DOHH2 (cell line): ENCODE measurements at regions not wholly inside any gene's neighbourhood (a gene's known extent, or its start where the extent isn't known, plus 50 kb on each side); places are given as distances from the start of the nearest gene placed in this dataset.
A peak's percentile ranks its signal among the peaks of the same experiment; 100 is the strongest.

ENCODE experiments used
- H3F3A ChIP-seq: fragments of 200-600 bp; sonication (generic), shearing (Covaris generic); 2 replicates; pipeline ENCODE4 v1.6.0; 2016; ENCODE audit warnings: antibody characterized with exemption, mild to moderate bottlenecking; ENCODE audit not compliant: control insufficient read depth, insufficient read depth
- H3K27ac ChIP-seq: fragments of 200-600 bp; sonication (generic); 2 replicates; pipeline ENCODE4 v1.5.1; 2014; ENCODE audit warnings: low read depth, mild to moderate bottlenecking, low read length, moderate library complexity
- H3K27me3 ChIP-seq: fragments of 200-600 bp; sonication (generic); 2 replicates; pipeline ENCODE4 v1.6.1; 2014; ENCODE audit warnings: mild to moderate bottlenecking, low read length, mixed read lengths; ENCODE audit not compliant: control insufficient read depth
- H3K36me3 ChIP-seq: fragments of 200-600 bp; sonication (generic); 2 replicates; pipeline ENCODE4 v1.6.1; 2014; ENCODE audit warnings: mild to moderate bottlenecking, low read length, moderate library complexity, mixed read lengths; ENCODE audit not compliant: control insufficient read depth
- H3K4me1 ChIP-seq: fragments of 200-600 bp; sonication (generic); 2 replicates; pipeline ENCODE4 v1.6.1; 2014; ENCODE audit warnings: mild to moderate bottlenecking, low read length, mixed read lengths; ENCODE audit not compliant: control insufficient read depth
- H3K4me2 ChIP-seq: fragments of 200-600 bp; sonication (generic); 2 replicates; pipeline ENCODE4 v1.6.0; 2014; ENCODE audit warnings: mild to moderate bottlenecking, low read length, moderate library complexity
- H3K4me3 ChIP-seq: fragments of 200-600 bp; sonication (generic); 2 replicates; pipeline ENCODE4 v1.5.1; 2014; ENCODE audit warnings: mild to moderate bottlenecking, low read length, mixed read lengths
- H3K79me2 ChIP-seq: fragments of 200-600 bp; sonication (generic); 2 replicates; pipeline ENCODE4 v1.6.1; 2014; ENCODE audit warnings: mild to moderate bottlenecking, low read length, mixed read lengths; ENCODE audit not compliant: control insufficient read depth
- H3K9me2 ChIP-seq: fragments of 200-600 bp; sonication (generic); replicated peaks from 2 replicates; pipeline ENCODE4 v1.6.1; 2014; ENCODE audit warnings: mild to moderate bottlenecking, low read length, mixed read lengths; ENCODE audit not compliant: control insufficient read depth
- H3K9me3 ChIP-seq: fragments of 200-600 bp; sonication (generic); 2 replicates; pipeline ENCODE4 v1.6.1; 2014; ENCODE audit warnings: antibody characterized with exemption, low read length, mixed read lengths; ENCODE audit not compliant: control insufficient read depth, insufficient read depth
- H4K20me1 ChIP-seq: fragments of 200-600 bp; sonication (generic); 2 replicates; pipeline ENCODE4 v1.6.0; 2014; ENCODE audit warnings: low read depth, mild to moderate bottlenecking, antibody characterized with exemption, low read length, moderate library complexity; ENCODE audit not compliant: control insufficient read depth, insufficient read depth
- EZH2phosphoT487 ChIP-seq: fragments of 200-600 bp; sonication (generic); IDR thresholded peaks from 2 replicates; pipeline ENCODE4 v1.6.1; 2017; ENCODE audit warnings: borderline replicate concordance, mild to moderate bottlenecking, antibody characterized with exemption, low read length, moderate library complexity, mixed read lengths
- TF ChIP-seq, protein P1 (sequence below): fragments of 200-600 bp; sonication (generic); IDR thresholded peaks from one replicate; pipeline ENCODE4 v1.5.1; 2014; ENCODE audit warnings: antibody characterized with exemption, mild to moderate bottlenecking, low read depth, low read length; ENCODE audit not compliant: poor library complexity, severe bottlenecking

DNA sequence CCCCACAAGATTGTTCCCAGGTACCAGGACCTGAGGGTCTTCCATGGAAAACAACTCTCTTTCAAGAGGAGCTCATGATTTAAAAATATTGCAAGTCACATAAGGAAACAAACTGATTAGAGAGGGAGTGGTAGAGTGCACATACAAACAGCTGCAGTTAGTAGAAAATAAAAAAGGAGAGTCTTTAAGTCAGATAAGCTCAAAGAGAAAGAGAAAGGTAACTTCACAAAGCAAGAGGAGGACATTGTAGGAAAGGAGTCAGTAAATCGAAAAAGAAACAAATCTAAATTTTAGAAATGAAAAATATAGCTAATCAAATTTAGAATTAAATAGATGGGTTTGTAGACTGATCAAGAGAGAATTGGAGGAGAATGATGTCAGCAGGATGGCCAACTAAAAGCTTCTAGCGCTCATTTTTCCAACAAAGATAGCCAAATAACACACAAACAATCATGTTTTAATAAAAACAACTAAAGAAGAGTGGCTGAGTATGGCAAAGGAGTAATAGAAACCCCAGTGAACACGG, 86.1 kb upstream of the CD53 start:
- H3K36me3 ChIP-seq = peaks cover 14% of the 10 kb centered on the region
- TF ChIP-seq, protein P1, sequence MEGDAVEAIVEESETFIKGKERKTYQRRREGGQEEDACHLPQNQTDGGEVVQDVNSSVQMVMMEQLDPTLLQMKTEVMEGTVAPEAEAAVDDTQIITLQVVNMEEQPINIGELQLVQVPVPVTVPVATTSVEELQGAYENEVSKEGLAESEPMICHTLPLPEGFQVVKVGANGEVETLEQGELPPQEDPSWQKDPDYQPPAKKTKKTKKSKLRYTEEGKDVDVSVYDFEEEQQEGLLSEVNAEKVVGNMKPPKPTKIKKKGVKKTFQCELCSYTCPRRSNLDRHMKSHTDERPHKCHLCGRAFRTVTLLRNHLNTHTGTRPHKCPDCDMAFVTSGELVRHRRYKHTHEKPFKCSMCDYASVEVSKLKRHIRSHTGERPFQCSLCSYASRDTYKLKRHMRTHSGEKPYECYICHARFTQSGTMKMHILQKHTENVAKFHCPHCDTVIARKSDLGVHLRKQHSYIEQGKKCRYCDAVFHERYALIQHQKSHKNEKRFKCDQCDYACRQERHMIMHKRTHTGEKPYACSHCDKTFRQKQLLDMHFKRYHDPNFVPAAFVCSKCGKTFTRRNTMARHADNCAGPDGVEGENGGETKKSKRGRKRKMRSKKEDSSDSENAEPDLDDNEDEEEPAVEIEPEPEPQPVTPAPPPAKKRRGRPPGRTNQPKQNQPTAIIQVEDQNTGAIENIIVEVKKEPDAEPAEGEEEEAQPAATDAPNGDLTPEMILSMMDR = no peak
- TF ChIP-seq EZH2phosphoT487 = no peak
- H3K9me3 ChIP-seq = peaks cover 15% of the 10 kb centered on the region
- H4K20me1 ChIP-seq = no peaks in the 10 kb centered on the region
- H3K4me2 ChIP-seq = peak overlapping the region; percentile 93
- peak overlapping the region; percentile 90 for H3K27ac ChIP-seq
- H3K9me2 ChIP-seq = no peaks in the 10 kb centered on the region
- no peaks in the 10 kb centered on the region for H3K79me2 ChIP-seq
- peaks cover 58% of the 10 kb centered on the region for H3K4me1 ChIP-seq
- H3K4me3 ChIP-seq = peak overlapping the region; percentile 67
- peaks cover 6% of the 10 kb centered on the region for H3F3A ChIP-seq
- no peaks in the 10 kb centered on the region for H3K27me3 ChIP-seq

DNA sequence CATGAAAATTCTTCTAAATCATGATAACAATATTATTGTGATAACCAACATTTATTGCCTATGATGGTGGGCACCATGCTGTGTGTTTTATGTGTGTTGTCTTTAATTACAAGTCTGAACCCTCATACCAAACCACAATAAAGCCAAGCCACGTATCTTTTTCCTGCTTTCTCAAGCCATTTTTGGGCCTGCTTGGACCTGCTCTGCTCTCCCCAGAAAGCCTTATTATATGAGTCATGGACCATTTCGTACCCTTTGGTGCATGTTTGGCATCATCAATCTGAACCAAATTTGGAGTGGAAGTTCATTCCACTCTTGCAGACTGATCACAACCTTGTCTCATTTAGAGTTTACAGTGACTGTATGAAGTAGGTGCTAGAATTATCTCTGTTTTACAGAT, 87.3 kb upstream of the CD53 start:
- Histone ChIP-seq H3K9me3 (peaks cover 15% of the 10 kb centered on the region), H4K20me1 (no peaks in the 10 kb centered on the region), H3K4me2 (peak overlapping the region; percentile 93), H3K4me1 (peaks cover 65% of the 10 kb centered on the region), H3K27me3 (no peaks in the 10 kb centered on the region), H3K4me3 (peak overlapping the region; percentile 67; the same call in 1 of the 2 replicates), H3F3A (peaks cover 6% of the 10 kb centered on the region), H3K9me2 (no peaks in the 10 kb centered on the region), H3K27ac (peak overlapping the region; percentile 90), H3K79me2 (no peaks in the 10 kb centered on the region), H3K36me3 (peaks cover 14% of the 10 kb centered on the region)
- TF ChIP-seq, protein P1 = no peak
- TF ChIP-seq EZH2phosphoT487 = no peak

DNA sequence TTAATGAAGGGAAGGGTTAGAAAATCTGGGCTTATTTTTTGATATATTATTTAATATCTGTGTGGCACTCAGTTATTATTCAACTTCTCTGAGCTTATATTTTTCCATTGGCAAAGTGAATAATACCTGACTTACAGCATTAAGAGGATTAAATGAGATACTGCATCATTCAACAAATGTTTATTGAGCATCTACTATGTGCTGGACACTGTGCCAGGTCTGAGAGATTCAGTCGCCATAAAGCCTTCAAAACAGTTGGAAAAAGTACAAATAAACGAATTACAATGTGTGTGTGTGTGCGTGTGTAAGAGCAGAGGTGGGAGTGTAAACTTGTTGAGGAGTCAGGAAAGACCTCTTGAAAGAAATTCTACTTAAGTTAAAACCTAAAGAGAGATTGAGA, 87.9 kb upstream of the CD53 start:
- Histone ChIP-seq H3K9me2 (no peaks in the 10 kb centered on the region), H3K4me2 (peak overlapping the region; percentile 93; the same call in 1 of the 2 replicates), H4K20me1 (no peaks in the 10 kb centered on the region), H3F3A (peaks cover 6% of the 10 kb centered on the region), H3K79me2 (no peaks in the 10 kb centered on the region), H3K27me3 (no peaks in the 10 kb centered on the region), H3K9me3 (peaks cover 15% of the 10 kb centered on the region), H3K27ac (peak overlapping the region; percentile 90; the same call in 1 of the 2 replicates), H3K4me3 (no peak overlapping the region), H3K4me1 (peaks cover 69% of the 10 kb centered on the region), H3K36me3 (peaks cover 14% of the 10 kb centered on the region)
- no peak for TF ChIP-seq EZH2phosphoT487
- TF ChIP-seq, protein P1 = no peak
